H9 (cell line): ENCODE measurements at regions not wholly inside any gene's neighbourhood (a gene's known extent, or its start where the extent isn't known, plus 50 kb on each side); places are given as distances from the start of the nearest gene placed in this dataset.
A peak's percentile ranks its signal among the peaks of the same experiment; 100 is the strongest.

Experiments used
- DNase-seq: peaks from one replicate; pipeline ENCODE4 v3.0.0-alpha.2; 2017
- H2AFZ ChIP-seq: one replicate; pipeline ENCODE4 v1.6.1; 2013; ENCODE audit warnings: mild to moderate bottlenecking, low read length, control low read depth, moderate library complexity
- H2AK5ac ChIP-seq: 2 replicates; pipeline ENCODE4 v1.6.1; 2013; ENCODE audit warnings: low read length, control low read depth, mixed read lengths; ENCODE audit not compliant: insufficient read length
- H2BK120ac ChIP-seq: one replicate; pipeline ENCODE4 v1.6.1; 2013; ENCODE audit warnings: low read depth, mild to moderate bottlenecking, low read length, control low read depth, inconsistent platforms; ENCODE audit not compliant: poor library complexity, severe bottlenecking
- H2BK12ac ChIP-seq: 2 replicates; pipeline ENCODE4 v1.6.1; 2013; ENCODE audit warnings: low read length, control low read depth, mixed read lengths, low read depth; ENCODE audit not compliant: insufficient read length
- H2BK15ac ChIP-seq: 2 replicates; pipeline ENCODE4 v1.6.1; 2013; ENCODE audit warnings: low read depth, low read length, control low read depth
- H2BK20ac ChIP-seq: one replicate; pipeline ENCODE4 v1.6.1; 2013; ENCODE audit warnings: low read depth, mild to moderate bottlenecking, low read length, control low read depth, inconsistent platforms; ENCODE audit not compliant: poor library complexity, severe bottlenecking
- H2BK5ac ChIP-seq: 2 replicates; pipeline ENCODE4 v1.6.1; 2013; ENCODE audit warnings: low read length, control low read depth, mixed read lengths; ENCODE audit not compliant: insufficient read length
- H3K14ac ChIP-seq: 2 replicates; pipeline ENCODE4 v1.6.1; 2013; ENCODE audit warnings: low read length, control low read depth; ENCODE audit not compliant: insufficient read depth
- H3K18ac ChIP-seq: 2 replicates; pipeline ENCODE4 v1.6.1; 2013; ENCODE audit warnings: low read depth, mild to moderate bottlenecking, mixed read lengths, low read length, control low read depth; ENCODE audit not compliant: insufficient read length
- H3K23ac ChIP-seq: 2 replicates; pipeline ENCODE4 v1.6.1; 2013; ENCODE audit warnings: low read length, control low read depth, mixed read lengths, low read depth; ENCODE audit not compliant: insufficient read length
- H3K23me2 ChIP-seq: 2 replicates; pipeline ENCODE4 v1.6.1; 2013; ENCODE audit warnings: low read depth, mild to moderate bottlenecking, mixed read lengths, low read length, control low read depth; ENCODE audit not compliant: insufficient read length, poor library complexity, severe bottlenecking
- H3K27ac ChIP-seq: 2 replicates; pipeline ENCODE4 v1.5.1; 2013; ENCODE audit warnings: low read length, control low read depth, mixed read lengths, low read depth; ENCODE audit not compliant: insufficient read length
- H3K27me3 ChIP-seq: 2 replicates; pipeline ENCODE4 v1.6.1; 2013; ENCODE audit warnings: low read length, control low read depth, inconsistent platforms; ENCODE audit not compliant: insufficient read depth
- H3K4ac ChIP-seq: 2 replicates; pipeline ENCODE4 v1.6.1; 2013; ENCODE audit warnings: low read depth, mild to moderate bottlenecking, control low read depth, inconsistent platforms, low read length, moderate library complexity
- H3K4me1 ChIP-seq: 2 replicates; pipeline ENCODE4 v1.6.1; 2013; ENCODE audit warnings: low read length, control low read depth, inconsistent platforms; ENCODE audit not compliant: insufficient read depth
- H3K4me2 ChIP-seq: 2 replicates; pipeline ENCODE4 v1.6.1; 2013; ENCODE audit warnings: low read length, control low read depth, mixed read lengths; ENCODE audit not compliant: insufficient read length, insufficient read depth
- H3K56ac ChIP-seq: 2 replicates; pipeline ENCODE4 v1.6.1; 2013; ENCODE audit warnings: low read depth, mild to moderate bottlenecking, mixed read lengths, low read length, control low read depth; ENCODE audit not compliant: insufficient read length
- H3K79me1 ChIP-seq: 2 replicates; pipeline ENCODE4 v1.6.1; 2013; ENCODE audit warnings: low read depth, mild to moderate bottlenecking, moderate library complexity, low read length, control low read depth, inconsistent platforms; ENCODE audit not compliant: insufficient read depth, poor library complexity, severe bottlenecking
- H3K79me2 ChIP-seq: 2 replicates; pipeline ENCODE4 v1.6.1; 2013; ENCODE audit warnings: low read length, control low read depth, inconsistent platforms; ENCODE audit not compliant: insufficient read depth
- H3K9ac ChIP-seq: 2 replicates; pipeline ENCODE4 v1.6.1; 2013; ENCODE audit warnings: low read length, control low read depth, mixed read lengths; ENCODE audit not compliant: insufficient read length; ENCODE audit errors: extremely low read depth
- H3K9me3 ChIP-seq: one replicate; pipeline ENCODE4 v1.6.1; 2013; ENCODE audit warnings: low read depth, low read length, inconsistent platforms; ENCODE audit not compliant: control insufficient read depth
- H3T11ph ChIP-seq: one replicate; pipeline ENCODE4 v1.6.1; 2013; ENCODE audit warnings: mild to moderate bottlenecking, low read length, control low read depth, inconsistent platforms
- H4K20me1 ChIP-seq: one replicate; pipeline ENCODE4 v1.6.1; 2013; ENCODE audit not compliant: control insufficient read depth, insufficient read length, insufficient read depth
- H4K5ac ChIP-seq: 2 replicates; pipeline ENCODE4 v1.6.1; 2013; ENCODE audit warnings: low read depth, mild to moderate bottlenecking, mixed read lengths, low read length, control low read depth; ENCODE audit not compliant: insufficient read length
- H4K8ac ChIP-seq: replicated peaks from 2 replicates; pipeline ENCODE4 v1.6.1; 2013; ENCODE audit warnings: low read length, control low read depth, mixed read lengths, low read depth; ENCODE audit not compliant: insufficient read length
- H4K91ac ChIP-seq: 2 replicates; pipeline ENCODE4 v1.6.1; 2013; ENCODE audit warnings: low read depth, mild to moderate bottlenecking, moderate library complexity, mixed read lengths, low read length, control low read depth; ENCODE audit not compliant: insufficient read length
- H3K27ac Mint-ChIP-seq, 3 experiments: 2 replicates in 2 of 3; 3 replicates in 1 of 3; pipeline ENCODE4 v1.8.0; 2020 to 2021; ENCODE audit warnings: mixed read lengths in 3 of 3, mild to moderate bottlenecking in 1 of 3, moderate library complexity in 1 of 3
- H3K27me3 Mint-ChIP-seq: 2 replicates; pipeline ENCODE4 v1.8.0; 2021; ENCODE audit warnings: low read depth, mild to moderate bottlenecking, moderate library complexity, mixed read lengths
- H3K36me3 Mint-ChIP-seq, 3 experiments: 2 replicates in 2 of 3; 3 replicates in 1 of 3; pipeline ENCODE4 v1.8.0; 2020 to 2021; ENCODE audit warnings: low read depth in 3 of 3, mixed read lengths in 3 of 3; ENCODE audit not compliant: insufficient read depth in 1 of 3
- H3K4me1 Mint-ChIP-seq, 2 experiments: 2 replicates each; pipeline ENCODE4 v1.8.0; 2020; ENCODE audit warnings: mixed read lengths in 2 of 2
- H3K4me3 Mint-ChIP-seq, 2 experiments: 2 replicates in 1 of 2; 3 replicates in 1 of 2; pipeline ENCODE4 v1.8.0; 2020 to 2021; ENCODE audit warnings: mild to moderate bottlenecking in 2 of 2, mixed read lengths in 2 of 2, moderate library complexity in 1 of 2
- H3K9me3 Mint-ChIP-seq, 2 experiments: 2 replicates in 1 of 2; 3 replicates in 1 of 2; pipeline ENCODE4 v1.8.0; 2020; ENCODE audit warnings: mild to moderate bottlenecking in 2 of 2, mixed read lengths in 2 of 2, moderate library complexity in 1 of 2
- CTCF ChIP-seq: fragments of 200-600 bp; sonication (generic); conservative IDR thresholded peaks from 3 replicates; pipeline ENCODE4 v1.8.0; 2021; ENCODE audit warnings: antibody characterized with exemption, mild to moderate bottlenecking
- WGBS: extraction: QIAGEN DNeasy Blood & Tissue Kit; methylation state at CpG from one replicate; pipeline ENCODE4 v1.1.7; 2013; ENCODE audit warnings: missing lambda C conversion rate, low lambda C conversion rate, mixed read lengths; ENCODE audit not compliant: insufficient read length; ENCODE audit errors: extremely low coverage; 5-methylcytosine and 5-hydroxymethylcytosine counted together

DNA sequence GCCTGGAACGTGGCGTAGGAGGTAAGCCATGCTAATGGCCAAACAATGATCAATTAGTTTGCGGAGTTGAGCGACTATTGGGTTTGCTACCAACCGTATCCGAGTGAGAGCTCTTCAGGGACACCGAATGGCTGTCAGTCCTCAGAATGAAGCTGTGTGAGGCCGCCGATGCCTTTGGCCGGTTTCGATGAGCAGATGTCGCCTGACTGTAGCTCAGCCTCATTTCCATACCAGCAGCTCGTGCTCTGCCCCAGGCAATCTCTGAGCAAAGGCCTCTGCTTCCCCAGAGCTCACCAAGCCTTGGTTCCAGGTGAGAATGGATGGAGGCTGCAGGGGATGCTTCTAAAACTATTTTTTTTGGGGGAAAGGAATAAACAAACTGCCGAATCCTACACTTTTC, 111.7 kb upstream of the HS3ST4 start:
- Mint-ChIP-seq H3K27ac (no peak overlapping the region), H3K4me3 (no peak overlapping the region), H3K36me3 (peaks cover 12 to 35% (median 14%) of the 10 kb centered on the region in 3 experiments), H3K9me3 (peaks cover 30 to 37% of the 10 kb centered on the region in 2 experiments), H3K27me3 (peaks cover 23% of the 10 kb centered on the region), H3K4me1 (peaks cover 24% of the 10 kb centered on the region in 2 experiments)
- Histone ChIP-seq H3K4me1 (no peaks in the 10 kb centered on the region), H3K27me3 (no peaks in the 10 kb centered on the region), H4K20me1 (no peaks in the 10 kb centered on the region), H3T11ph (no peak overlapping the region), H3K4ac (no peak overlapping the region), H3K9ac (no peak overlapping the region), H4K5ac (no peak overlapping the region), H4K8ac (no peak overlapping the region), H3K79me2 (no peaks in the 10 kb centered on the region), H3K23me2 (no peaks in the 10 kb centered on the region), H2BK20ac (no peak overlapping the region), H3K14ac (no peak overlapping the region), H3K4me2 (no peak overlapping the region), H2BK120ac (no peak overlapping the region), H3K27ac (no peak overlapping the region), H3K79me1 (no peaks in the 10 kb centered on the region), H2BK5ac (no peak overlapping the region), H2AFZ (no peak overlapping the region), H3K9me3 (no peaks in the 10 kb centered on the region), H3K23ac (no peak overlapping the region), H3K18ac (no peak overlapping the region), H2BK15ac (no peak overlapping the region), H2AK5ac (no peak overlapping the region), H3K56ac (no peak overlapping the region), H4K91ac (no peak overlapping the region), H2BK12ac (no peak overlapping the region)
- DNase-seq = peak; percentile 51
- WGBS = no CpG with 5 or more reads among the region's 14 CpGs
- TF ChIP-seq CTCF = no peak
